MCF 10A (cell line): ENCODE measurements at regions not wholly inside any gene's neighbourhood (a gene's known extent, or its start where the extent isn't known, plus 50 kb on each side); places are given as distances from the start of the nearest gene placed in this dataset.
"Not testable (repeated sequence)": the region's sequence is repeated elsewhere in the genome, so short reads cannot be mapped to it uniquely, and the experiment has no call there.

Experiments used
- BruUV-seq: library from RNA; stranded (reverse); fragments of 400-500 nt; replicated peaks from 2 replicates; lab custom pipeline; 2021; lab: Mats Ljungman, UMichigan
- CTCF ChIA-PET: fragments of 300-600 bp; sonication (Branson Sonifier 250); formaldehyde crosslinking; extraction: SDS; loops from one replicate; lab custom pipeline; 2021; ENCODE audit warnings: antibody characterized with exemption, inconsistent platforms; lab: Yijun Ruan, JAX
- POLR2A ChIA-PET: fragments of 300-600, 350-650 bp; sonication (Branson Sonifier 250); formaldehyde crosslinking; extraction: SDS; loops from one replicate; lab custom pipeline; 2020; ENCODE audit warnings: antibody characterized with exemption, inconsistent platforms; lab: Yijun Ruan, JAX
- DNase-seq: peaks from one replicate; pipeline ENCODE4 v3.0.0-alpha.2; 2018; ENCODE audit not compliant: unreplicated experiment
- H3K27ac Mint-ChIP-seq: one replicate; pipeline ENCODE4 v1.8.0; 2022; ENCODE audit warnings: mild to moderate bottlenecking, low read depth, mixed read lengths; ENCODE audit not compliant: unreplicated experiment
- H3K27me3 Mint-ChIP-seq: one replicate; pipeline ENCODE4 v1.8.0; 2022; ENCODE audit warnings: mixed read lengths; ENCODE audit not compliant: insufficient read depth, unreplicated experiment
- H3K36me3 Mint-ChIP-seq: one replicate; pipeline ENCODE4 v1.8.0; 2022; ENCODE audit warnings: mild to moderate bottlenecking, moderate library complexity, mixed read lengths; ENCODE audit not compliant: insufficient read depth, unreplicated experiment
- H3K4me1 Mint-ChIP-seq: one replicate; pipeline ENCODE4 v1.8.0; 2022; ENCODE audit warnings: mixed read lengths; ENCODE audit not compliant: insufficient read depth, unreplicated experiment
- H3K4me3 Mint-ChIP-seq: one replicate; pipeline ENCODE4 v1.8.0; 2022; ENCODE audit warnings: mild to moderate bottlenecking, moderate library complexity, mixed read lengths; ENCODE audit not compliant: unreplicated experiment
- H3K9me3 Mint-ChIP-seq: one replicate; pipeline ENCODE4 v1.8.0; 2022; ENCODE audit warnings: mixed read lengths; ENCODE audit not compliant: unreplicated experiment
- CTCF ChIP-seq: fragments of 200-600 bp; IDR thresholded peaks from one replicate; pipeline ENCODE4 v1.8.0; 2022; ENCODE audit warnings: antibody characterized with exemption, mild to moderate bottlenecking; ENCODE audit not compliant: unreplicated experiment
- intact Hi-C: fragments of 100-400 bp; cut with micrococcal nuclease; formaldehyde crosslinking; loops from 2 replicates; pipeline ENCODE4 v1.14.1; 2022

DNA sequence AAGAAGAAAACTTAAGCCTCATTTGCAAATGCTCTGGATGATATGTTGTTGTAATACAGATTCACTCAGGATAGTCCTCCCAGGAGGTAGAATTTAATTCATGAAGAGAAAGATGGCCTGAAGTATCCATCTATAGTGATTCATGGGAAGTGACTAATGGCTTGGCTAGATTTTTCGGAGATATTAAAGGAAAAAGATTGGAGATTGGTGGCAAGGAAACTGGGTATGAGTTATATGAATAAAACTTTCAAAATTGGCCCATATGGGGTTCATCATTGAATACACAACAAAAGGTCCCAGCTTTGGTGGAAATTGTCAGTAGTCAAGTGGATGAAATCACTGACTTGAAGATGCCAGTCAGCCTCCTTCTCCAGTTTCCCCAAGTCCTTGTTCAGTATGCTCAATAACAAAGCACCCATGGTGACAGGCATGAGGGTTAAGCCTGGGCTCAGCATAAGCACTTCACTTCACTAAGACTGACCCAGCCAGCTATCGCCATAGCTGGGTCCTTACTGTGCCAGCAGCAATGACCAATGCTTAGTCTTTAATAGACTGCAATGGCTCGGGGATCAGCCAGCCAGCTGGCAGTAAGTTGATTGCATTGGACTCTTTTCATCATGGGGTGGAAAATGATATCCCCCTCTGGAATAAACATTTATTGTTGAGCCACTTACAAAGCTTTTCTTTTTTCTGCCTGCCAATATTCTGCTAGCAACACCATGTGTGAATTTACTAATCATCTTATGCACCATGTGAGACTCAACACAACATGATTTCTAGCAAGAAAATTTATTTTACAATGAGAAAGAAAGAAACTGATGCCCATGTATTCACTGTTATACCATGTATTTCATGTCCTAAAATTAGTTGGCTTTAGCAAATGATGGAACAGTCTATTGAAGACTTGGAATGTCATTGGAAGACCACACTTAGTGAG lies 176.6 kb upstream of the TACR1 start:
- ChIA-PET CTCF (no interaction called here), POLR2A (no interaction called here)
- H3K27me3 Mint-ChIP-seq: peaks cover 12% of the 10 kb centered on the region
- H3K36me3 Mint-ChIP-seq: no peaks in the 10 kb centered on the region
- H3K4me3 Mint-ChIP-seq: no peak overlapping the region
- H3K27ac Mint-ChIP-seq: no peak overlapping the region
- intact Hi-C loops: no loop called here
- TF ChIP-seq CTCF: no peak
- H3K9me3 Mint-ChIP-seq: peaks cover 7% of the 10 kb centered on the region
- H3K4me1 Mint-ChIP-seq: no peaks in the 10 kb centered on the region
- no peak for DNase-seq
- BruUV-seq: no TSS peak

- BruUV-seq, H3K36me3 Mint-ChIP-seq, H3K4me3 Mint-ChIP-seq, H3K4me1 Mint-ChIP-seq, intact Hi-C loops, H3K27ac Mint-ChIP-seq, POLR2A ChIA-PET: not testable (repeated sequence)
- peaks cover 14% of the 10 kb centered on the region for H3K9me3 Mint-ChIP-seq
- CTCF ChIA-PET: interaction anchor here (1.0 to 1.1 kb wide), 2 partner anchors 234 to 310 kb away, joined by 3 to 4 read pairs; no protein-coding TSS in a partner anchor
- peak; percentile 23 for DNase-seq
- peaks cover 12% of the 10 kb centered on the region for H3K27me3 Mint-ChIP-seq
Measured at GRCh38 chr2:75374414-75374957, 175.2 kb upstream of the TACR1 start.

DNA sequence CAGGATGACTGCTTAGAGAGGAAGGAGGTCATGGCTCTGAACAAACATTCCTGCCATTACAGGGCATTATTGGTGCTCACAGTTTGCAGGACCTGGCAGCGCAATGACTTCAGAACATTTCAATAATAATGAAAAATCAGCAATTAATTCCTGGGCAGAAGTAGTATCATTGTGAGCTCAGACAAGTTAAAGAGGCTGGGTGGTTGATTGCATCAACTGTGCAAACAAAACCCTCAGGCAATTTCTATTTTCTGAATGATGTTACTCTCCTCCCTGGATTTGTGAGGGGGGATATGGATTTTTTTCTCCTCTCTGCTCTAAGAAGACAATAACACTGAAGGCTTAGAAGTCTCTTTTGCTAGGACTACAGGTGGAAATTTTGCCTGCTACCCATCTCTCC lies 168.1 kb upstream of the TACR1 start:
- no TSS peak for BruUV-seq
- no peaks in the 10 kb centered on the region for H3K36me3 Mint-ChIP-seq
- peaks cover 71% of the 10 kb centered on the region for H3K27me3 Mint-ChIP-seq
- intact Hi-C loops: no loop called here
- H3K4me3 Mint-ChIP-seq: no peak overlapping the region
- no peaks in the 10 kb centered on the region for H3K4me1 Mint-ChIP-seq
- POLR2A ChIA-PET: no interaction called here
- DNase-seq: no peak
- H3K9me3 Mint-ChIP-seq: peaks cover 7% of the 10 kb centered on the region
- CTCF ChIA-PET: interaction anchor here (1.1 kb wide), 1 partner anchor 12 kb away, joined by 4 read pairs; no protein-coding TSS in a partner anchor
- H3K27ac Mint-ChIP-seq: no peak overlapping the region
- no peak for TF ChIP-seq CTCF

GRCh38 chr2:75361486-75361885 lies 162.2 kb upstream of the TACR1 start:
- BruUV-seq: no TSS peak
- intact Hi-C loops: no loop called here
- POLR2A ChIA-PET: no interaction called here
- no peaks in the 10 kb centered on the region for H3K36me3 Mint-ChIP-seq
- CTCF ChIA-PET: no interaction called here
- TF ChIP-seq CTCF: no peak
- no peak overlapping the region for H3K27ac Mint-ChIP-seq
- H3K9me3 Mint-ChIP-seq: no peaks in the 10 kb centered on the region
- H3K4me3 Mint-ChIP-seq: no peak overlapping the region
- DNase-seq: no peak
- H3K27me3 Mint-ChIP-seq: peaks cover 72% of the 10 kb centered on the region
- H3K4me1 Mint-ChIP-seq: no peaks in the 10 kb centered on the region
